Keratinocyte (primary cell): ENCODE measurements at regions not wholly inside any gene's neighbourhood (a gene's known extent, or its start where the extent isn't known, plus 50 kb on each side); places are given as distances from the start of the nearest gene placed in this dataset.
A peak's percentile ranks its signal among the peaks of the same experiment; 100 is the strongest.

ENCODE experiments used
- DNase-seq: peaks from one replicate; pipeline ENCODE4 v3.0.0-alpha.2; 2011; ENCODE audit warnings: low read depth, missing footprints, low spot score
- FAIRE-seq: peaks from 2 replicates; lab custom pipeline; 2011; peaks lifted over from hg19 to GRCh38; lab: Jason Lieb, UNC
- H2AFZ ChIP-seq: 2 replicates; pipeline ENCODE4 v1.6.0; 2012; ENCODE audit warnings: low read length, control low read depth, inconsistent platforms; ENCODE audit not compliant: control insufficient read depth
- H3K27ac ChIP-seq: 2 replicates; pipeline ENCODE4 v1.5.1; 2011; ENCODE audit warnings: low read length; ENCODE audit not compliant: control insufficient read depth, insufficient read depth
- H3K27me3 ChIP-seq: 3 replicates; pipeline ENCODE4 v1.6.0; 2011; ENCODE audit warnings: low read length; ENCODE audit not compliant: control insufficient read depth, insufficient read depth; ENCODE audit errors: extremely low read depth
- H3K36me3 ChIP-seq, 2 experiments: 2 replicates in 1 of 2; 3 replicates in 1 of 2; pipeline ENCODE4 v1.5.1; 2011; ENCODE audit warnings: low read length in 2 of 2, mild to moderate bottlenecking in 1 of 2; ENCODE audit not compliant: control insufficient read depth in 2 of 2, insufficient read depth in 2 of 2; ENCODE audit errors: extremely low read depth in 1 of 2
- H3K4me1 ChIP-seq: 3 replicates; pipeline ENCODE4 v1.5.1; 2011; ENCODE audit warnings: low read length; ENCODE audit not compliant: control insufficient read depth, insufficient read depth; ENCODE audit errors: extremely low read depth
- H3K4me2 ChIP-seq: 3 replicates; pipeline ENCODE4 v1.6.0; 2011; ENCODE audit warnings: low read depth, low read length; ENCODE audit not compliant: control insufficient read depth, insufficient read depth; ENCODE audit errors: extremely low read depth
- H3K4me3 ChIP-seq, 3 experiments: fragments of 200-600 bp in 1 of 3; sonication (generic) in 1 of 3; 2 replicates in 2 of 3; 3 replicates in 1 of 3; pipeline ENCODE4 v1.5.1; 2011 to 2016; ENCODE audit warnings: low read length in 3 of 3, mild to moderate bottlenecking in 3 of 3, control low read depth in 2 of 3, inconsistent platforms in 1 of 3, low read depth in 1 of 3, mixed read lengths in 1 of 3, mixed run types in 1 of 3, moderate library complexity in 1 of 3; ENCODE audit not compliant: control insufficient read depth in 2 of 3, insufficient read depth in 2 of 3; ENCODE audit errors: extremely low read depth in 1 of 3
- H3K79me2 ChIP-seq: 2 replicates; pipeline ENCODE4 v1.6.0; 2012; ENCODE audit warnings: low read length; ENCODE audit not compliant: control insufficient read depth, insufficient read depth
- H3K9ac ChIP-seq: 3 replicates; pipeline ENCODE4 v1.6.0; 2011; ENCODE audit warnings: low read length; ENCODE audit not compliant: control insufficient read depth, insufficient read depth; ENCODE audit errors: extremely low read depth
- H3K9me1 ChIP-seq: 3 replicates; pipeline ENCODE4 v1.6.0; 2011; ENCODE audit warnings: low read length; ENCODE audit not compliant: control insufficient read depth, insufficient read depth; ENCODE audit errors: extremely low read depth
- H3K9me3 ChIP-seq: 2 replicates; pipeline ENCODE4 v1.5.1; 2012; ENCODE audit warnings: low read depth, low read length; ENCODE audit not compliant: control insufficient read depth
- H4K20me1 ChIP-seq: 3 replicates; pipeline ENCODE4 v1.6.0; 2011; ENCODE audit warnings: low read length; ENCODE audit not compliant: control insufficient read depth, insufficient read depth; ENCODE audit errors: extremely low read depth
- CTCF ChIP-seq, 3 experiments: IDR thresholded peaks in 1 of 3; conservative IDR thresholded peaks in 1 of 3; optimal IDR thresholded peaks in 1 of 3; 2 replicates in 2 of 3; 3 replicates in 1 of 3; pipeline versions ENCODE3 to v1.5.1; 2011; ENCODE audit warnings: low read length in 3 of 3, mild to moderate bottlenecking in 3 of 3, moderate library complexity in 2 of 3, control low read depth in 1 of 3, inconsistent platforms in 1 of 3; ENCODE audit not compliant: insufficient read depth in 2 of 3; ENCODE audit errors: extremely low read depth in 1 of 3
- EZH2 ChIP-seq: IDR thresholded peaks from one replicate; pipeline ENCODE4 v1.6.1; 2012; ENCODE audit warnings: inconsistent platforms, mild to moderate bottlenecking, low read length, moderate library complexity
- dilution Hi-C: fragments of 300-500 bp; cut with MboI; formaldehyde crosslinking; loops from one replicate; pipeline ENCODE4 v1.7.0; 2020; ENCODE audit warnings: low sequenced_read_pairs; ENCODE audit not compliant: extremely low pct_ligation_motif_present

DNA sequence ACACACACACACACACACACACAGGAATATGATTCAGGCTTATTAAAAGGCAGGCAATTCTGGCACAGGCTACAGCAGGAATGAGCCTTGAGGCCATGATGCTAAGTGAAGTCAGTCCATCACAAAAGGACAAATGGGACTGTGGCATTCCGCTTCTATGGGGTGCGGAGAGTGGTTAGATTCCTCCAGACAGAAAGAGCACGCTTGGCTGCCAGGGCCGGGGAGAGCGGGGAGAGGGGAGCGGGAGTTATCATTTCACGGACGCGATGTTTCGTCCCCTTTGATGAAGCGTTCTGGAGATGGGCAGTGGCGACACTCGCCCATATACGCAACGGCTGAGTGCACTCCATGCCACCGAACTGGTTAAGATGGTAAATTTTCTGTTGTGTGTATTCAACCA lies 58.5 kb upstream of the FAM174B start:
- no peaks in the 10 kb centered on the region for H3K9me1 ChIP-seq
- peak overlapping the region; percentile 36 to 73 (median 61) for H3K4me3 ChIP-seq
- H3K4me1 ChIP-seq, result peaks cover 6% of the 10 kb centered on the region
- H3K79me2 ChIP-seq, result no peaks in the 10 kb centered on the region
- DNase-seq, result peak; percentile 30
- no peak for FAIRE-seq
- H3K9ac ChIP-seq, result no peak overlapping the region
- TF ChIP-seq EZH2 (no peak), CTCF (optimal IDR thresholded peaks at IDR 0.05 in 1 of 3, IDR thresholded peaks at IDR 0.05 in 1 of 3, conservative IDR thresholded peaks at IDR 0.05 in 1 of 3; ENCODE audit: extremely low read depth in 1 of 3, insufficient read depth in 2 of 3, low read length in 3 of 3) (no peak)
- H3K27ac ChIP-seq, result no peak overlapping the region
- H3K9me3 ChIP-seq, result no peaks in the 10 kb centered on the region
- H3K4me2 ChIP-seq, result peak overlapping the region; percentile 89
- H2AFZ ChIP-seq, result peak overlapping the region; percentile 62
- H3K27me3 ChIP-seq, result peaks cover 3% of the 10 kb centered on the region
- dilution Hi-C loops, result no loop called here
- no peaks in the 10 kb centered on the region for H3K36me3 ChIP-seq
- no peaks in the 10 kb centered on the region for H4K20me1 ChIP-seq

DNA sequence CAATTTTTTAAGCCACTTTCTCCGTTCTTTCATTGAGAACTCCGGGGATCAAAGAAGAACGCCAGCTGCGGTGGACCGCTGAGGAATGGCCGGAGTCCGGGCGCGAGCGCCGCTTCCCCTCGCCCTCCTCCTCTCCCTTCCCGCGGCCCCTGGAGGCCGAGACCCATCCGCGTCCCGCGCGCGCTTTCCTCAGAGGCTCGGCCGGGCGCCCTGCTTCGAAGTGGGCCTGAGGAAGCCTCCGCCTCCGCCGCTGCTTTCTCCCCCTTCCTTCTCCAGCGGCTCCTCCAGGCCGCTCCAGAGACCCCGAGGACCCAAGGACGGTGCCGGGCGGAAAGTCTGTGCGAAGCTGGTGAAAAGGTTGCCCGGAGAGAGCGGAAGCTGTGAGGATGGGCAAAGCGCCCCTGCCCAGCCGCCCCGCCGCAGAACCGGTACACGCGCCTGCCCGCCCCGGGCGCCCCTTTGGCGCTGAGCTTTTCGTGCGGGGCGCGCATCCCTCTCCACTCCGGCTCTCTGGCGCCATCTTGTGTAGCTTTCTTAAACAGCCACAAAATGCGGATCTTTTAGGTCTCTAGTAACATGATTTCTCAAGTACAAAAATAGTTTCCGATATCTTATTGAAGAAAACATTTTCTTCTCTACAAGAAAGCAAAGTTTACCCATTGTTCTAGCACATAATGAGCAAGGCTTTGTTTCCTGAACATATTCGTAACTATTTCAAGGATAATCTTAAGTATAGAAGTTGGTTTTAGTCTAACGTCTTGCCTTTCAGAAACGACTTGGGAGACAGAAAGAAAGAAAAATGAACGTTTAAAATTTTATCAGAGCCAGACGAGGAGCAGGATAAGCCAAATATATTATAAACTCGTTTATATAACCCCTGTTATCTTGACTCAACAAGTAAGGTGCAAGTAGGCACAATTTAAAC lies 59.2 kb upstream of the FAM174B start:
- peaks cover 3% of the 10 kb centered on the region for H3K27me3 ChIP-seq
- H3K4me3 ChIP-seq, result peak overlapping the region; percentile 36 to 73 (median 61)
- no peaks in the 10 kb centered on the region for H3K36me3 ChIP-seq
- H3K79me2 ChIP-seq, result no peaks in the 10 kb centered on the region
- H3K4me2 ChIP-seq, result peak overlapping the region; percentile 89
- H3K9ac ChIP-seq, result no peak overlapping the region
- H4K20me1 ChIP-seq, result no peaks in the 10 kb centered on the region
- H3K9me1 ChIP-seq, result no peaks in the 10 kb centered on the region
- peak overlapping the region; percentile 62 for H2AFZ ChIP-seq
- TF ChIP-seq CTCF (optimal IDR thresholded peaks at IDR 0.05 in 1 of 3, IDR thresholded peaks at IDR 0.05 in 1 of 3, conservative IDR thresholded peaks at IDR 0.05 in 1 of 3; ENCODE audit: extremely low read depth in 1 of 3, insufficient read depth in 2 of 3, low read length in 3 of 3) (peak; percentile 65 to 84 (median 83)), EZH2 (no peak)
- FAIRE-seq (peak; percentile 49), DNase-seq (no peak)
- dilution Hi-C loops, result no loop called here
- no peaks in the 10 kb centered on the region for H3K9me3 ChIP-seq
- peaks cover 6% of the 10 kb centered on the region for H3K4me1 ChIP-seq
- no peak overlapping the region for H3K27ac ChIP-seq
